PFSK-1 (cell line): ENCODE measurements at regions not wholly inside any gene's neighbourhood (a gene's known extent, or its start where the extent isn't known, plus 50 kb on each side); places are given as distances from the start of the nearest gene placed in this dataset.

Experiments
- FOXP2 ChIP-seq: optimal IDR thresholded peaks from 2 replicates; pipeline ENCODE3; 2011; ENCODE audit warnings: borderline replicate concordance, control low read depth, inconsistent platforms; ENCODE audit not compliant: insufficient read depth; ENCODE audit errors: extremely low read length, extremely low read depth
- POLR2AphosphoS5 ChIP-seq: IDR thresholded peaks from 2 replicates; pipeline ENCODE4 v1.6.1; 2012; ENCODE audit warnings: low read depth, mild to moderate bottlenecking, control low read depth, low read length, moderate library complexity
- SIN3A ChIP-seq: IDR thresholded peaks from 2 replicates; pipeline ENCODE4 v1.6.1; 2012; ENCODE audit warnings: mild to moderate bottlenecking, low read length, moderate library complexity, borderline replicate concordance; ENCODE audit not compliant: insufficient read depth
- TAF1 ChIP-seq: IDR thresholded peaks from 2 replicates; pipeline ENCODE4 v1.6.1; 2012; ENCODE audit warnings: low read length, control low read depth, borderline replicate concordance; ENCODE audit not compliant: insufficient read depth
- TF ChIP-seq, protein P1 (sequence below), 2 experiments: IDR thresholded peaks; 2 replicates each; pipeline versions ENCODE4 v1.6.1 to v1.8.0; 2011 to 2012; ENCODE audit warnings: low read depth in 2 of 2, low read length in 2 of 2, control low read depth in 1 of 2, inconsistent platforms in 1 of 2, mild to moderate bottlenecking in 1 of 2, moderate library complexity in 1 of 2; ENCODE audit not compliant: insufficient read depth in 1 of 2

GRCh38 chr3:105144837-105145236 lies 221.9 kb upstream of the ALCAM start:
- TF ChIP-seq POLR2AphosphoS5 (no peak), TAF1 (no peak), SIN3A (no peak), FOXP2 (no peak)
- TF ChIP-seq, protein P1, sequence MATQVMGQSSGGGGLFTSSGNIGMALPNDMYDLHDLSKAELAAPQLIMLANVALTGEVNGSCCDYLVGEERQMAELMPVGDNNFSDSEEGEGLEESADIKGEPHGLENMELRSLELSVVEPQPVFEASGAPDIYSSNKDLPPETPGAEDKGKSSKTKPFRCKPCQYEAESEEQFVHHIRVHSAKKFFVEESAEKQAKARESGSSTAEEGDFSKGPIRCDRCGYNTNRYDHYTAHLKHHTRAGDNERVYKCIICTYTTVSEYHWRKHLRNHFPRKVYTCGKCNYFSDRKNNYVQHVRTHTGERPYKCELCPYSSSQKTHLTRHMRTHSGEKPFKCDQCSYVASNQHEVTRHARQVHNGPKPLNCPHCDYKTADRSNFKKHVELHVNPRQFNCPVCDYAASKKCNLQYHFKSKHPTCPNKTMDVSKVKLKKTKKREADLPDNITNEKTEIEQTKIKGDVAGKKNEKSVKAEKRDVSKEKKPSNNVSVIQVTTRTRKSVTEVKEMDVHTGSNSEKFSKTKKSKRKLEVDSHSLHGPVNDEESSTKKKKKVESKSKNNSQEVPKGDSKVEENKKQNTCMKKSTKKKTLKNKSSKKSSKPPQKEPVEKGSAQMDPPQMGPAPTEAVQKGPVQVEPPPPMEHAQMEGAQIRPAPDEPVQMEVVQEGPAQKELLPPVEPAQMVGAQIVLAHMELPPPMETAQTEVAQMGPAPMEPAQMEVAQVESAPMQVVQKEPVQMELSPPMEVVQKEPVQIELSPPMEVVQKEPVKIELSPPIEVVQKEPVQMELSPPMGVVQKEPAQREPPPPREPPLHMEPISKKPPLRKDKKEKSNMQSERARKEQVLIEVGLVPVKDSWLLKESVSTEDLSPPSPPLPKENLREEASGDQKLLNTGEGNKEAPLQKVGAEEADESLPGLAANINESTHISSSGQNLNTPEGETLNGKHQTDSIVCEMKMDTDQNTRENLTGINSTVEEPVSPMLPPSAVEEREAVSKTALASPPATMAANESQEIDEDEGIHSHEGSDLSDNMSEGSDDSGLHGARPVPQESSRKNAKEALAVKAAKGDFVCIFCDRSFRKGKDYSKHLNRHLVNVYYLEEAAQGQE (IDR thresholded peaks at IDR 0.05; ENCODE audit: insufficient read depth in 1 of 2, low read depth in 2 of 2, low read length in 2 of 2), result no peak
